B cell (primary cell): ENCODE measurements at regions not wholly inside any gene's neighbourhood (a gene's known extent, or its start where the extent isn't known, plus 50 kb on each side); places are given as distances from the start of the nearest gene placed in this dataset.

Experiments used
- ATAC-seq: fragments of 200-7000 bp; cut with Tn5 transposase; one replicate; pipeline ENCODE4 v1.10.0; 2021; ENCODE audit warnings: low read depth, mild to moderate bottlenecking, moderate number of reproducible peaks, moderate library complexity
- CTCF ChIA-PET: fragments of 350-600 bp; sonication (Branson Sonifier 250); formaldehyde crosslinking; loops from one replicate; lab custom pipeline; 2021; ENCODE audit warnings: antibody characterized with exemption, inconsistent platforms; lab: Charles Lee
- POLR2A ChIA-PET: fragments of 350-600 bp; sonication (Branson Sonifier 250); formaldehyde crosslinking; loops from one replicate; lab custom pipeline; 2021; ENCODE audit warnings: antibody characterized with exemption; lab: Charles Lee
- DNase-seq: peaks from one replicate; pipeline ENCODE4 v3.0.0; 2013
- H2AFZ ChIP-seq: 2 replicates; pipeline ENCODE4 v1.6.1; 2012; ENCODE audit warnings: mild to moderate bottlenecking, low read depth, low read length; ENCODE audit not compliant: insufficient read depth, poor library complexity, severe bottlenecking
- H3K27ac ChIP-seq, 2 donors: 1 replicate in 1 of 2; 2 replicates in 1 of 2; pipeline ENCODE4 v1.5.1; 2012 to 2013; ENCODE audit warnings: low read length in 2 of 2, mild to moderate bottlenecking in 2 of 2, moderate library complexity in 1 of 2
- H3K27me3 ChIP-seq, 4 experiments: fragments of 200-600 bp in 1 of 4; sonication (generic) in 1 of 4; replicated peaks in 1 of 4; 1 replicate in 2 of 4; 2 replicates in 2 of 4; pipeline versions ENCODE4 v1.6.1 to v1.7.0; 2013 to 2016; ENCODE audit warnings: low read length in 3 of 4, mild to moderate bottlenecking in 2 of 4, mixed read lengths in 1 of 4, moderate library complexity in 1 of 4; ENCODE audit not compliant: insufficient read depth in 4 of 4, control insufficient read depth in 3 of 4; ENCODE audit errors: control extremely low read depth in 1 of 4
- H3K36me3 ChIP-seq, 2 experiments: replicated peaks in 1 of 2; 1 replicate in 1 of 2; 2 replicates in 1 of 2; pipeline versions ENCODE4 v1.6.1 to v1.7.1; 2013; ENCODE audit warnings: low read length in 1 of 2; ENCODE audit not compliant: insufficient read depth in 2 of 2, control insufficient read depth in 1 of 2; ENCODE audit errors: control extremely low read depth in 1 of 2, extremely low read depth in 1 of 2
- H3K4me1 ChIP-seq, 2 donors: fragments of 200-600 bp in 1 of 2; sonication (generic) in 1 of 2; 1 replicate in 1 of 2; 2 replicates in 1 of 2; pipeline versions ENCODE4 v1.5.1 to v1.6.1; 2013 to 2017; ENCODE audit warnings: low read length in 2 of 2; ENCODE audit not compliant: control insufficient read depth in 2 of 2, insufficient read depth in 2 of 2
- H3K4me2 ChIP-seq: replicated peaks from 2 replicates; pipeline ENCODE3; 2012; ENCODE audit warnings: mild to moderate bottlenecking, low read depth, low read length; ENCODE audit not compliant: poor library complexity, severe bottlenecking
- H3K4me3 ChIP-seq, 5 experiments: fragments of 200-600 bp in 1 of 5; sonication (generic) in 1 of 5; 1 replicate in 3 of 5; 2 replicates in 2 of 5; pipeline versions ENCODE4 v1.5.1 to v1.7.0; 2011 to 2016; ENCODE audit warnings: low read length in 4 of 5, mild to moderate bottlenecking in 4 of 5, low read depth in 2 of 5, control low read depth in 1 of 5, moderate library complexity in 1 of 5; ENCODE audit not compliant: insufficient read depth in 1 of 5; ENCODE audit errors: control extremely low read depth in 1 of 5, extremely low read depth in 1 of 5
- H3K79me2 ChIP-seq: fragments of 200-600 bp; sonication (generic); one replicate; pipeline ENCODE4 v1.6.0; 2016; ENCODE audit warnings: low read length; ENCODE audit not compliant: control insufficient read depth, insufficient read depth
- H3K9ac ChIP-seq: fragments of 200-600 bp; sonication (generic); 2 replicates; pipeline ENCODE4 v1.6.1; 2017; ENCODE audit warnings: mild to moderate bottlenecking, low read length, moderate library complexity
- H3K9me3 ChIP-seq, 3 donors: one replicate each; pipeline versions ENCODE4 v1.6.1 to v1.7.1; 2013; ENCODE audit warnings: low read length in 2 of 3; ENCODE audit not compliant: control insufficient read depth in 2 of 3, insufficient read depth in 1 of 3; ENCODE audit errors: control extremely low read depth in 1 of 3
- H4K20me1 ChIP-seq: 2 replicates; pipeline ENCODE4 v1.6.0; 2012; ENCODE audit warnings: mild to moderate bottlenecking, low read length; ENCODE audit not compliant: insufficient read depth, control insufficient read depth, poor library complexity, severe bottlenecking
- H3K27ac Mint-ChIP-seq: one replicate; pipeline ENCODE4 v1.8.0; 2021; ENCODE audit warnings: mixed read lengths
- H3K27me3 Mint-ChIP-seq: one replicate; pipeline ENCODE4 v1.8.0; 2021; ENCODE audit warnings: mixed read lengths
- H3K4me1 Mint-ChIP-seq: one replicate; pipeline ENCODE4 v1.8.0; 2021; ENCODE audit warnings: mixed read lengths
- H3K4me3 Mint-ChIP-seq: one replicate; pipeline ENCODE4 v1.8.0; 2021; ENCODE audit warnings: mixed read lengths
- H3K9me3 Mint-ChIP-seq: one replicate; pipeline ENCODE4 v1.8.0; 2022; ENCODE audit warnings: mixed read lengths; ENCODE audit not compliant: insufficient read depth
- CTCF ChIP-seq: fragments of 200-600 bp; IDR thresholded peaks from one replicate; pipeline ENCODE4 v1.8.0; 2022; ENCODE audit warnings: antibody characterized with exemption, mild to moderate bottlenecking
- EZH2 ChIP-seq: IDR thresholded peaks from 2 replicates; pipeline ENCODE4 v1.6.1; 2012; ENCODE audit warnings: borderline replicate concordance, low read depth, mild to moderate bottlenecking, moderate library complexity, low read length; ENCODE audit not compliant: insufficient read depth, poor library complexity, severe bottlenecking
- WGBS: methylation state at CpG from one replicate; pipeline ENCODE4 v1.1.5; 2013; ENCODE audit warnings: missing lambda C conversion rate; ENCODE audit not compliant: insufficient coverage; 5-methylcytosine and 5-hydroxymethylcytosine counted together
- intact Hi-C: fragments of 100-400 bp; cut with micrococcal nuclease; formaldehyde crosslinking; loops from one replicate; pipeline ENCODE4 v1.10.0; 2022

GRCh38 chr1:164958982-164959768 lies 397.3 kb downstream of the LMX1A start:
- Mint-ChIP-seq H3K4me1 (no peaks in the 10 kb centered on the region), H3K27ac (no peak overlapping the region), H3K4me3 (no peak overlapping the region), H3K27me3 (no peaks in the 10 kb centered on the region), H3K9me3 (no peaks in the 10 kb centered on the region)
- no peaks in the 10 kb centered on the region for H4K20me1 ChIP-seq
- ChIA-PET CTCF (no interaction called here), POLR2A (no interaction called here)
- intact Hi-C loops, result no loop called here
- H3K79me2 ChIP-seq, result no peaks in the 10 kb centered on the region
- DNase-seq (no peak), ATAC-seq (no peak)
- H3K4me1 ChIP-seq, result no peaks in the 10 kb centered on the region
- H3K36me3 ChIP-seq, result no peaks in the 10 kb centered on the region
- no peak for TF ChIP-seq EZH2
- no peak for TF ChIP-seq CTCF
- H3K27ac ChIP-seq, result no peak overlapping the region
- no peaks in the 10 kb centered on the region for H3K9me3 ChIP-seq
- WGBS, result 89% methylated on average over 4 of the region's 6 CpGs
- H3K9ac ChIP-seq, result no peak overlapping the region
- no peaks in the 10 kb centered on the region for H3K27me3 ChIP-seq
- no peak overlapping the region for H3K4me2 ChIP-seq
- no peak overlapping the region for H2AFZ ChIP-seq
- H3K4me3 ChIP-seq, result no peak overlapping the region

GRCh38 chr1:164953815-164954214 lies 394.8 kb downstream of the PBX1 start:
- Histone ChIP-seq H3K9me3 (peaks cover 1 to 4% (median 4%) of the 10 kb centered on the region in 3 donors), H4K20me1 (no peaks in the 10 kb centered on the region), H3K4me2 (no peak overlapping the region), H2AFZ (no peak overlapping the region), H3K36me3 (no peaks in the 10 kb centered on the region), H3K27ac (no peak overlapping the region), H3K27me3 (no peaks in the 10 kb centered on the region), H3K4me3 (no peak overlapping the region), H3K4me1 (no peaks in the 10 kb centered on the region), H3K79me2 (no peaks in the 10 kb centered on the region), H3K9ac (no peak overlapping the region)
- CTCF ChIA-PET, result no interaction called here
- no peak for ATAC-seq
- no peaks in the 10 kb centered on the region for H3K4me1 Mint-ChIP-seq
- H3K27me3 Mint-ChIP-seq, result no peaks in the 10 kb centered on the region
- TF ChIP-seq EZH2 (no peak), CTCF (no peak)
- intact Hi-C loops, result no loop called here
- H3K4me3 Mint-ChIP-seq, result no peak overlapping the region
- peaks cover 5% of the 10 kb centered on the region for H3K9me3 Mint-ChIP-seq
- WGBS, result 75% methylated on average over 1 of the region's 3 CpGs
- no peak overlapping the region for H3K27ac Mint-ChIP-seq
- no peak for DNase-seq
- POLR2A ChIA-PET, result no interaction called here
